Activated CD4-positive, alpha-beta memory T cell treated with anti-CD3 and anti-CD28 coated beads, Interleukin-2, amount 10 ng/mL, durations not matched to agents 7 days and 5 days (primary cell): ENCODE measurements at regions not wholly inside any gene's neighbourhood (a gene's known extent, or its start where the extent isn't known, plus 50 kb on each side); places are given as distances from the start of the nearest gene placed in this dataset.

Experiments used
- CTCF ChIA-PET: fragments of 350-600 bp; sonication (Branson Sonifier 250); formaldehyde crosslinking; loops from one replicate; lab custom pipeline; 2021; ENCODE audit warnings: antibody characterized with exemption, inconsistent platforms; lab: Charles Lee
- POLR2A ChIA-PET: fragments of 350-600 bp; sonication (Branson Sonifier 250); formaldehyde crosslinking; loops from one replicate; lab custom pipeline; 2021; ENCODE audit warnings: antibody characterized with exemption; lab: Charles Lee
- DNase-seq: peaks from one replicate; pipeline ENCODE4 v3.0.0-alpha.2; 2020
- H3K27ac Mint-ChIP-seq: one replicate; pipeline ENCODE4 v1.8.0; 2021; ENCODE audit warnings: mild to moderate bottlenecking, mixed read lengths
- H3K27me3 Mint-ChIP-seq: one replicate; pipeline ENCODE4 v1.8.0; 2021; ENCODE audit warnings: mixed read lengths
- H3K36me3 Mint-ChIP-seq: one replicate; pipeline ENCODE4 v1.8.0; 2021; ENCODE audit warnings: low read depth, mixed read lengths
- H3K4me1 Mint-ChIP-seq: one replicate; pipeline ENCODE4 v1.8.0; 2021; ENCODE audit warnings: mixed read lengths
- H3K4me3 Mint-ChIP-seq: one replicate; pipeline ENCODE4 v1.8.0; 2021; ENCODE audit warnings: mild to moderate bottlenecking, mixed read lengths
- H3K9me3 Mint-ChIP-seq: one replicate; pipeline ENCODE4 v1.8.0; 2021; ENCODE audit warnings: mixed read lengths

DNA sequence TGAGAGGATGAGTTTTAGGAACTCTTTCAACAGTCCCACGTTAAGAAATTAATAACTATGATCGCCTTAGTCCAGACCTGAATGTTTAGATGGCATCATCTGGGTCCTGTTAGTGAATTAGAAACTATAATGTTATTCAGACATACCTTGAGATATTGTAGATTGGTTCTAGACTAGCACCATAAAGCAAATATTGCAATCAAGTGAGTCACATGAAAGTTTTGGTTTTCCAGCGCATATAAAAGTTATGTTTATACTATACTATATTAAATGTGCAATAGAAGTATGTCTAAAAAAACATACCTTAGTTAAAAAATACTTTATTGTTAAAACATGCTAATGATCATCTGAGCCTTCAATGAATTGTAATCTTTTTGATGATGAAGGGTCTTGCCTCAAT, 106.6 kb upstream of the ATP2B1 start:
- no peaks in the 10 kb centered on the region for H3K36me3 Mint-ChIP-seq
- no peaks in the 10 kb centered on the region for H3K4me1 Mint-ChIP-seq
- DNase-seq: no peak
- H3K9me3 Mint-ChIP-seq: peaks cover 5% of the 10 kb centered on the region
- POLR2A ChIA-PET: no interaction called here
- H3K27ac Mint-ChIP-seq: no peak overlapping the region
- CTCF ChIA-PET: no interaction called here
- H3K27me3 Mint-ChIP-seq: peaks cover 2% of the 10 kb centered on the region
- H3K4me3 Mint-ChIP-seq: no peak overlapping the region

DNA sequence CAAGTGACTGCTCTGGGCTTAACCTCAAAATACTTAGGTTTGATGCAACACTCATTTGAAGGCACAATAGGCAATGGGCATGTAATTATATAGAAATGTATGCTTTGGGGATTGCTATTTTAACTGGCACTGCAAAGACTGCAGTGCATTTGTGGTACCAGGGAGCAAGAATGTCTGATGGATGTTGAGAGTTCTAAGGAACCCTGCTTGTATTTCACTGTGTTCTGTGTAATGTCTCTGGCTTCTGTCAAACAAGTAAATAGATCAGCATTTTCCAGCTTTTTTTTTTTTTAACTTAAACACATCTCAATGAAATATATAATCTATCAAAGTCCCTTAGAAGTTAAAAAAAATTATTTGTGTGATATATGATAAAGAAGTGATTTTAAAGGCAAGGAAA, 94.8 kb upstream of the ATP2B1 start:
- Mint-ChIP-seq H3K4me3 (no peak overlapping the region), H3K36me3 (no peaks in the 10 kb centered on the region), H3K9me3 (no peaks in the 10 kb centered on the region), H3K4me1 (no peaks in the 10 kb centered on the region), H3K27ac (no peak overlapping the region), H3K27me3 (no peaks in the 10 kb centered on the region)
- no peak for DNase-seq
- POLR2A ChIA-PET: no interaction called here
- CTCF ChIA-PET: no interaction called here

DNA sequence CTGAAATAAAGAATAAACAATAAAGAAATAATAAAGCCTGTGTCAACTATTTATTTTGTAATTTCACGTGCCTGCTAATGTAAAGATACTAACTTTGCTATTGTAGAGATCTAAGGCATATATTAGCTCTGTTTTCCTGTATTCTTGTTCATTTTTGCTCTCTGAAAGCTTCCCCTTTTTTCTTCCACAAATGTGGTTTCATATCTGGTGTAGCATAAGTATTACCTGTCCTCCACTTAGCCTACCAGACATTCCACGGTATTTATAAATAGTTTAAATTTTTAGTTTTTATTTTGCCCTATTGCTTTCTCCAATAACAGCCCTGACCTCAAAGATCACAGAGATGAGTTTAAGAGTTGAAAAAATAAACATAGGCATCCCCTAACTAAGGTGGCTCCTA, 92.6 kb upstream of the ATP2B1 start:
- H3K4me3 Mint-ChIP-seq: no peak overlapping the region
- CTCF ChIA-PET: no interaction called here
- no peaks in the 10 kb centered on the region for H3K36me3 Mint-ChIP-seq
- DNase-seq: no peak
- no peaks in the 10 kb centered on the region for H3K9me3 Mint-ChIP-seq
- H3K27ac Mint-ChIP-seq: no peak overlapping the region
- H3K27me3 Mint-ChIP-seq: no peaks in the 10 kb centered on the region
- H3K4me1 Mint-ChIP-seq: no peaks in the 10 kb centered on the region
- POLR2A ChIA-PET: no interaction called here

DNA sequence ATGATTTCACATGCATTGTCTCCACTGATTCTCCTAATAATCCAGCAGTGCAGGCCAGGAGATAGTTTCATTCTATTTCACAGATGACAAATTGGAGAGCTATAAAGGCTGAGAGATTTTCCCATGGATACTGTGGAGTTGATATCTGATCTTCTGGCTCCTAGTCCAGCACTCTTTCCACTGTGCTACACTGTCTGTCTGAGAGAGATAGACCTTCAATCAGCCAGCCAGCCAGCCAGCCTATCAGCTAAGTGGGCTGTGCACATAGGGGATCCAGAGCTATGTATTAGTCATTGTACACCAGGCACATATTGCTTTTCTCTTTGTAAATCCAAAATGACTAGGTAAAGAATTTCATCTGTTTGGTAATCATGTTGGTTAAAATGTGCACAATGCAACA, 91.8 kb upstream of the ATP2B1 start:
- no peak for DNase-seq
- Mint-ChIP-seq H3K9me3 (peaks cover 2% of the 10 kb centered on the region), H3K27me3 (no peaks in the 10 kb centered on the region), H3K4me3 (no peak overlapping the region), H3K27ac (no peak overlapping the region), H3K36me3 (no peaks in the 10 kb centered on the region), H3K4me1 (no peaks in the 10 kb centered on the region)
- CTCF ChIA-PET: no interaction called here
- POLR2A ChIA-PET: interaction anchor here (1.6 kb wide), 1 partner anchor 91 kb away, joined by 7 read pairs; the partner anchor contains the start of gene ATP2B1

DNA sequence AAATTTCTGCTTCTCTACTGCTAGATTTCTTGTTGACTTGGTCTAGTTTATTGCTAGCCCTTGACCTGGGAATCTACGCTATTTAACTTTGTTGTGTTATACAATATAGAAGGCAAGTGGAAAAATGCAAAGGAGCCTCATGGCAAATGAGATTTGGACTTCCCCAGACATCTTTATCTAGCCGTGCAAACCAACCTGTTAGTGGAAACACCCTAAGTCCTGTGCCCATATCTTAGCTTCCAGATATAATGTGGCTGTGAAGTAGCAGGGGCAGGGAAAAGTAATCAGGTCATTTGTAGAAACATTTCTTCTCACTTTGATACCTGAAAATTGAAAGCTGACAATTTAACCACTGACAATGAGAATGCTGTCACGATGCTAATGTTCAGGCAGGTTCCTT, 90.7 kb upstream of the ATP2B1 start:
- CTCF ChIA-PET: no interaction called here
- Mint-ChIP-seq H3K4me1 (no peaks in the 10 kb centered on the region), H3K27ac (no peak overlapping the region), H3K27me3 (no peaks in the 10 kb centered on the region), H3K4me3 (no peak overlapping the region), H3K9me3 (peaks cover 4% of the 10 kb centered on the region), H3K36me3 (no peaks in the 10 kb centered on the region)
- DNase-seq: no peak
- POLR2A ChIA-PET: interaction anchor here (1.6 kb wide), 1 partner anchor 90 kb away, joined by 7 read pairs; the partner anchor contains the start of gene ATP2B1

DNA sequence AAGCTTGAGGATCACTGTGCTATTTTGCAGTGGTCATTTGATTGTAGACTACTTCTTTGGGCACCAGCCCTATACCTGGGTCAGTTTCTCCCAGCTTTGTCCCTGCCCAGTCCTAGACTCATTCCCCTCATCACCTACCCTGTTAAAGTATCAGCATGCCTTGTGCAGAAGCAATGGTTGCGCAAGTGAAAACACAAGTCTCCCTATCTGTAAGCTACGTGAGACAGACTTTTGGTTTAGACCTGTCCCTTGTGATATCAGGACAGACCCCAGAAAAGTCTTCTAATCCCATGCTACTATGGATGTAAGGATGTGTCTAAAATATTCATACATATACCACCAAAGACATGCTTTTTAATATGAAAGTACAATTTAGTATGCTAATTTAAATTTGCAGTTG, 88.8 kb upstream of the ATP2B1 start:
- Mint-ChIP-seq H3K4me3 (no peak overlapping the region), H3K36me3 (no peaks in the 10 kb centered on the region), H3K9me3 (peaks cover 4% of the 10 kb centered on the region), H3K4me1 (no peaks in the 10 kb centered on the region), H3K27ac (no peak overlapping the region), H3K27me3 (no peaks in the 10 kb centered on the region)
- no peak for DNase-seq
- ChIA-PET CTCF (interaction anchor here (2.4 kb wide), 1 partner anchor 45 kb away, joined by 4 read pairs; no protein-coding TSS in a partner anchor), POLR2A (no interaction called here)

DNA sequence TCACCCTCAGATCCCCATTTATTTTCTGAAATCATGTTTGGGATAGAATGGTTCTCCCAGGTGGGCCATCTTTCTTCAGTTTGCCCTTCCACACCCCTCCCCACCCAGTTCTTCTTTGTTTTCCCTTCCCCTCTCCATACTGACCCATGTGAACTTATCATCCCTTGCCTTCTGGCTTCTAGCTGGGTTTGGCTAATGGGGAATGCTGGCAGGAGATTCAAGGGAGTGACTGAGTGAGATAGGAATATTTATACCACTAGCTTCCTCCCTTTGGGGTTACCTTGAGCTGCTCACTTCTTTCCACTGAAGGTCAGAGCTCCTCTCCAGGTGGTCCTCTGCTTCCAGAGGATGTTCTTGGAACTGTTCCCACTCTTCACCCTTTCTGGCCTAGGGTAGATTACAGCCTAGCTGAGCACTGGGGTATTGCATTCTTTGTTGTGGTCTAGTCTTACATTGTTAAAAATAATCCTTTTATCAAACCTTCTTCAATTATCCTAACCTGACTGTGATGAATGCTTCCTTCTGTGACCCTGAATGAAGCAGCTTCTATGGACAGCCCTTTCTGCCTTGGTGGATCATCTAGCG, 88.3 kb upstream of the ATP2B1 start:
- POLR2A ChIA-PET: no interaction called here
- H3K27ac Mint-ChIP-seq: no peak overlapping the region
- H3K4me3 Mint-ChIP-seq: no peak overlapping the region
- CTCF ChIA-PET: interaction anchor here (0.7 to 2.4 kb wide), 2 partner anchors 46 to 69 kb away, joined by 3 to 4 read pairs; no protein-coding TSS in a partner anchor
- no peaks in the 10 kb centered on the region for H3K27me3 Mint-ChIP-seq
- H3K9me3 Mint-ChIP-seq: peaks cover 4% of the 10 kb centered on the region
- DNase-seq: no peak
- H3K4me1 Mint-ChIP-seq: no peaks in the 10 kb centered on the region
- H3K36me3 Mint-ChIP-seq: no peaks in the 10 kb centered on the region

DNA sequence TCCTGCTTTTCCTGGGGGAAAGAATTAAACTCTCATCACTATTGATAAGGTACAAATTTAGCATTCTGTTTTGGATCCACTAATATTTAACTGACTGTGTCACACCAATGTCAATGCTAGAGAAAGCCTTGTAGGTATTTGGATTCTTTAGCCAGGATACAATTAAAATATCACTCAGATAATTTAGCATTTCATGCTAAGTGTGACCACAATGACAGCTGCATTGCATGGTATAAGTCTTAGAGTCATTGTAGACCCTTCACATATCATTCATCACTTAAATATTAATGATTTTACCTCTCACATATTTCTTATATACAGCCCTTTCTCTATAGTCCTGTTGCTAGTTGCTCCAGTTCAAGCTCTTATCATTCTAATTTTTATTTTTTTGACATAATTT, 85.3 kb upstream of the ATP2B1 start:
- ChIA-PET POLR2A (no interaction called here), CTCF (no interaction called here)
- no peaks in the 10 kb centered on the region for H3K4me1 Mint-ChIP-seq
- no peaks in the 10 kb centered on the region for H3K27me3 Mint-ChIP-seq
- no peaks in the 10 kb centered on the region for H3K36me3 Mint-ChIP-seq
- H3K4me3 Mint-ChIP-seq: no peak overlapping the region
- H3K27ac Mint-ChIP-seq: no peak overlapping the region
- peaks cover 6% of the 10 kb centered on the region for H3K9me3 Mint-ChIP-seq
- DNase-seq: no peak

DNA sequence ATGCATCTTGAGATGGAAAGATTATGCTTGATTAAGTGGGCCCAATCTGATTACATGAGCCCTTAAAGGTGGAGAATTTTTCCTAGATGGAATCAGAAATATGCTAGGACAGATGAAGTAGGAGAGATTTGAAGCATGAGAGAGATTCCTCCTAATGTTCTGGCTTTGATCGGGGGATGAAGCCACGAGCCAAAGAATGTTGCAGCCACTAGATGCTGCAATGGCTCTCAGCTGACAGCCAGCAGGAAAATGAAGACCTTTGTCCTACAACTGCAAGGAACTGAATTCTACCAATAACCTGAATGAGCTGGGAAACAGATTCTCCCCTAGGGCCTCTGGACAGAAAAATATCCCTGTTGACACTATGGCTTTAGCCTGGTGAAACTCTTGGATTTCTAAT, 82.6 kb upstream of the ATP2B1 start:
- peaks cover 13% of the 10 kb centered on the region for H3K9me3 Mint-ChIP-seq
- no peaks in the 10 kb centered on the region for H3K27me3 Mint-ChIP-seq
- CTCF ChIA-PET: no interaction called here
- no peaks in the 10 kb centered on the region for H3K4me1 Mint-ChIP-seq
- no peak overlapping the region for H3K27ac Mint-ChIP-seq
- DNase-seq: no peak
- no peak overlapping the region for H3K4me3 Mint-ChIP-seq
- no peaks in the 10 kb centered on the region for H3K36me3 Mint-ChIP-seq
- POLR2A ChIA-PET: no interaction called here

DNA sequence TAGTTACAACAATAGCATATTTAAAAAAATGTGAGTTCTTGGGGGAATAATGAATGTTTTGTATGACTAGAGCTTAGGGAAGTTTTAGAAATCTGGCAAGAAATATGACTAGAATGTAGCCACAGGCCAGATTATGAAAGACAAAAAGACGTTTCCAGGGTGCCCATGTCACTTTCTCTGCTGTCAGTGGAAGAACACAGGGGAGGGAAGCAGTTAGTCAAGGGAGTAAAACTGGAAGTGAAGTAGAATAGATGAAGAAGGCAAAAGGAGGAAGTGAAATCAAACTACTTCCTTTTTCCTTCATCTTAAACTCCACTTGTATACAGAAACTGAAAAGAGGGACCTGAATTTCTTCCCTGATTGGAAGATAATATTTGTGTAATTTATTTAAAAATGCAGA, 81.2 kb upstream of the ATP2B1 start:
- H3K9me3 Mint-ChIP-seq: peaks cover 20% of the 10 kb centered on the region
- ChIA-PET POLR2A (no interaction called here), CTCF (no interaction called here)
- no peaks in the 10 kb centered on the region for H3K4me1 Mint-ChIP-seq
- no peak for DNase-seq
- no peak overlapping the region for H3K27ac Mint-ChIP-seq
- no peak overlapping the region for H3K4me3 Mint-ChIP-seq
- H3K36me3 Mint-ChIP-seq: no peaks in the 10 kb centered on the region
- no peaks in the 10 kb centered on the region for H3K27me3 Mint-ChIP-seq

DNA sequence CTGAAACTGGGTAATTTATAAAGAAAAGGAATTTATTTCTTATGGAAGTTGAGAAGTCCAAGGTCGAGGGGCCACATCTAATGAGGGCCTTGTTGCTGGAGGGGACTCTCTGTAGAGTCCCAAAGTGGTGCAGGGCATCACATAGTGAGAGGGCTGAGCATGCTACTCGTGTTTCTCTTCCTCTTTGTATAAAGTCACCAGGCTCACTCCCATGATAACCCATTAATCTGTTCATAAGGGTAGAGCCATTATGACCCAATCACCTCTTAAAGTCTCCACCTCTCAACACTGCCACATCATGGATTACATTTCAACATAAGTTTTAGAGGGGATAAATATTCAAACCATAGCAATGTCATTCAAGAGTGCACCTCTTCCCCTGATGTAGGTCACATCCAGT, 79.1 kb upstream of the ATP2B1 start:
- ChIA-PET CTCF (no interaction called here), POLR2A (no interaction called here)
- H3K4me3 Mint-ChIP-seq: no peak overlapping the region
- no peaks in the 10 kb centered on the region for H3K36me3 Mint-ChIP-seq
- H3K4me1 Mint-ChIP-seq: no peaks in the 10 kb centered on the region
- peaks cover 20% of the 10 kb centered on the region for H3K9me3 Mint-ChIP-seq
- no peak for DNase-seq
- no peak overlapping the region for H3K27ac Mint-ChIP-seq
- no peaks in the 10 kb centered on the region for H3K27me3 Mint-ChIP-seq

DNA sequence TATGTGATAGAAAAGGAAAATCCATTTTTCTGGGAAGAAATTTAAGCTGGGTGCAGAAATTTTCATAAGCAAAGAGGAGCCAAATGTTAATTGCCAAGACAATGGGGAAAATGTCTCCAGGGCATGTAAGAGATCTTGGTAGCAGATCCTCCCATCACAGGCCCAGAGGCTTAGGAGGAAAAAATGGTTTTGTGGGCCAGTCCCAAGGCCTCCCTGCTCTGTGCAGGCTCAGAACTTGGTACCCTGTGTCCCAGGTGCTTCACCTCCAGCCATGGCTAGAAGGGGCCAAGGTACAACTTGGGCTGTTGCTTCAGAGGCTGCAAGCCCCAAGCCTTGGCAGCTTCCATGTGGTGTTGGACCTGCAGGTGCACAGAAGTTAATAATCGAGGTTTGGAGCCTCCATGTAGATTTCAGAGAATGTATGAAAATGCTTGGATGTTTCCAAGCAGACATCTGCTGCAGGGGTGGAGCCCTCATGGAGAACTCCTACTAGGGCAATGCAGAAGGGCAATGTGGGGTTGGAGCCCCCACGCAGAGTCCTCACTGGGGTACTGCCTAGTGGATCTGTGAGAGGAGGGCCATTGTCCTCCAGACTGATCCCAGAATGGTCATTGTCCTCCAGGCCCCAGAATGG, 77.7 kb upstream of the ATP2B1 start:
- no peaks in the 10 kb centered on the region for H3K4me1 Mint-ChIP-seq
- H3K27me3 Mint-ChIP-seq: no peaks in the 10 kb centered on the region
- no peaks in the 10 kb centered on the region for H3K36me3 Mint-ChIP-seq
- H3K4me3 Mint-ChIP-seq: no peak overlapping the region
- ChIA-PET CTCF (no interaction called here), POLR2A (no interaction called here)
- peaks cover 20% of the 10 kb centered on the region for H3K9me3 Mint-ChIP-seq
- no peak for DNase-seq
- H3K27ac Mint-ChIP-seq: no peak overlapping the region

DNA sequence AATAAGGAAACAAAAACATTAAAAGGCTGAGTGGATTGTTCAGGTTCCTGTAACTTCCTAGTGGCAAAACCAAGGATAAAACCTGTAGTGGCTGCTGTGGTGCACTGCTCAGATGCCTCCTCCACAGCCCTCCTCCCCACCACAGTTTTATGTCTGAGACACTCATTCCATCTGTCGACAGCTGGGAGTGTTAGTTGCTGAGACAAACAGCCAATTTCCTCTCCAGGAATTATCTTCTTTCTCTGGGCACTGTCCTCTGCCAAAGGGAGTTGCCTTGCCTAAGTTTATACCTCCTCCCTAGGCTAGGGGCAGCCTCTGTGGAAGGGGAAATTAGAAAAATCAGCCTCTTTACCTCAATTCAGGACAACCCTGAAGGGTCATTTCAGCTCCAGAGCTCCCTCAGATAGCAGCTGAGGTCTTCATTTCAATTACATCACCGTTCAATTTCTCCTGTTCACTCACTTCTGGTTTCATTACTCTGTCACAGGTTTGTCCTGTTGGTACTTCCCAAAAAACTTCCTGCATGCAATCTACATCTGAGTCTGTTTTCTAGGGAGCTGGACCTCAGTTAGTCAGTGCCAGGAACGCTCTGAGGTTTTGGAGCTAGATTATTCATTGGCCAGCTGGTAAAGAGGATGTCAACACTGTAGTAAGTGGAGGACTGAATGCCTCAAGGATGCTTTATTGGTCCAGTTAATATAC, 74.9 kb upstream of the ATP2B1 start:
- Mint-ChIP-seq H3K9me3 (peaks cover 18% of the 10 kb centered on the region), H3K4me1 (no peaks in the 10 kb centered on the region)
- POLR2A ChIA-PET: interaction anchor here (0.9 kb wide), 1 partner anchor 74 kb away, joined by 3 read pairs; no protein-coding TSS in a partner anchor

More for the DNA sequence above, 74.9 kb upstream of the ATP2B1 start:
- H3K27me3 Mint-ChIP-seq: no peaks in the 10 kb centered on the region
- H3K4me3 Mint-ChIP-seq: no peak overlapping the region
- no peak overlapping the region for H3K27ac Mint-ChIP-seq
- CTCF ChIA-PET: no interaction called here
- H3K36me3 Mint-ChIP-seq: no peaks in the 10 kb centered on the region
- no peak for DNase-seq
